GM18951 (cell line): ENCODE measurements at regions not wholly inside any gene's neighbourhood (a gene's known extent, or its start where the extent isn't known, plus 50 kb on each side); places are given as distances from the start of the nearest gene placed in this dataset.

Source experiments
- POLR2A ChIP-seq: IDR thresholded peaks from 4 replicates; pipeline ENCODE4 v1.6.1; 2011; ENCODE audit warnings: mild to moderate bottlenecking; ENCODE audit not compliant: insufficient read length, insufficient read depth; ENCODE audit errors: extremely low read depth
- in situ Hi-C: fragments of 300-500 bp; cut with MboI; formaldehyde crosslinking; loops from one replicate; pipeline ENCODE4 v1.12.0; 2022; ENCODE audit warnings: low sequenced_read_pairs, mixed read lengths, inconsistent platforms; ENCODE audit not compliant: unreplicated experiment

DNA sequence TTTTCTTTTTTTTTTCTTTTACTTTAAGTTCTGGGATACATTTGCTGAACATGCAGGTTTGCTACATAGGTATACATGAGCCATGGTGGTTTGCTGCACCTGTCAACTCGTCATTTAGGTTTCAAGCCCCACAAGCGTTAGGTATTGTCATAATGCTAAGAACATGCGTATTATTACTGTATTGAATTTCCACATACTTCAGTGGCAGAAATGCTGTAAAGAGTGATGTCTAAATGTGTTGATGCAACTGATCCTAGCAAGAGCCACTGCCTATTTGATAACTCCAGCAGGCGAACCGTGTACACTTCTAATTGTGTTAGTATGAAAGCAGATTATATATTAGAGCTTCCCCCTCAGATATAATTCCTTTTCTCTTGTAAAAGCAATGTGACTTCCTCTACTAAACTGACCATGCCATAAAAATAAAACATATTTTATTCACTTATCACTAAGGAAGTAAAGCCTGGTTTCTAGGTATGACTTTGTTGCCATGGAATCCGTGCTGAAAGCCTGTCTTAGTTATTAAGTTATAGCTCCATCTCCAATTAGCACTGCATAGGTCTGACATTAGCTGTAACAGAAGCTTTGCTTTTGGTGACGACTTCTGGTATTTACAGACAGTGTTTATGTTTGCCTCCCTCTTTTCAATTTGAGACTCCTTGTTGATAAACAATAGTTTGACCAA, 280.0 kb downstream of the GALR1 start:
- TF ChIP-seq POLR2A = no peak
- in situ Hi-C loops = no loop called here

DNA sequence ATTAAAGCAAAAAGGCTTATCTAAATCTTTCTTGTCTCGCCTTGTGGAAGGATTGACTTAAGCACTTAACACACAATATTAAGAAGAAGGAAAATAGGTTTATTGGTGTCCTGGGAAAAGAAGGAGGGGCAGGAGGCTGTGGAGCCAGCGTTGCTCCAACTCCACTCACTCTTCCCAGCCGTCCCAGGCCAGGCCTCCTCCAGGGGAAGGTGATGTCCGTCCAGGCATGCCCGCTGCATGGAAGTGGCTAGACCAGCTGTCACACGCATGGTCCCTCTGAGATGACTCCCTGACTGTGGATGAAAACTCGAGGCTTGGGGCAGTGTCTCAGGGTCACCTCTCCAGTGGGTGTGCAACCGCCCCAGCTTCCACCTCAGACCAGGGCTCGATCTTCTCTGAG, 281.1 kb downstream of the GALR1 start:
- in situ Hi-C loops = no loop called here
- TF ChIP-seq POLR2A = no peak

DNA sequence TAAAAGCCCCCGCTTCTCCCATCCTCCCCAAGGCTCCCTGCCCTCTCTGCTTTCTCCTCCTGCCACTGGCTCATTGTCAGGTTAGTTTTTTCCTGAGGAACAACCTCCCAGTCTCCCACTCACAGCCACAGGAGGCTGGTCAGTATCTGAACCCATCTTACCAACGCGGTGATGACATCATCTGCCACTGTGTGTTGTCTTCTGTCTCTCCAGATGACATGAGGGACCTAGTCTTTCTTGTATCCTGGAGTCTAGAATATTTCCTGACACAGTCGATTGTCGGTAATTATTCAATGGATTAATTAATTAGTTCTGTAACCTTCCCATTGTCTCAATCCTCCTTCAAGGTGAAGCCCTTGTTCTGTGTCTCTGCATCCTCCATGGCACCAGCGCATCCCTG, 290.2 kb downstream of the GALR1 start:
- in situ Hi-C loops = no loop called here
- no peak for TF ChIP-seq POLR2A

DNA sequence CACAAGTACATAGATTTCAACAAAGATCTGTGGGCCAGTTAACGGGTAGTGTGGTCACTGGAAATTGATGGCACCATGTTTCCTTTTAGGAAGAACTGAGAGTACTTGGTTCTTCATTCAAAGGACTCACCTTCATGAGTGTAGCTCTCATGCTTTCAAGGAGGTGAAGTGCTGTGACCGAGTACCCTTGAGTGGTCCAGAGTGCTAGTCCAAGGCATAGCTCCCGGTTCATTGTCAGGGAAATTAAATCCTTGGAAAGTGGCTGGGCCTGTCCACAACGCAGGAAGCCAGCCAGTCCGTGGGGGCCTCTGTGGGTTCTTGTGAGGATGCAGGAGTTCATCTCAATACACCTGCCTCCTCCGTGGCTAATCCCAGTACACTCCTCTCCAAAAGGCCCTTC, 295.1 kb downstream of the GALR1 start:
- in situ Hi-C loops = no loop called here
- TF ChIP-seq POLR2A = no peak

DNA sequence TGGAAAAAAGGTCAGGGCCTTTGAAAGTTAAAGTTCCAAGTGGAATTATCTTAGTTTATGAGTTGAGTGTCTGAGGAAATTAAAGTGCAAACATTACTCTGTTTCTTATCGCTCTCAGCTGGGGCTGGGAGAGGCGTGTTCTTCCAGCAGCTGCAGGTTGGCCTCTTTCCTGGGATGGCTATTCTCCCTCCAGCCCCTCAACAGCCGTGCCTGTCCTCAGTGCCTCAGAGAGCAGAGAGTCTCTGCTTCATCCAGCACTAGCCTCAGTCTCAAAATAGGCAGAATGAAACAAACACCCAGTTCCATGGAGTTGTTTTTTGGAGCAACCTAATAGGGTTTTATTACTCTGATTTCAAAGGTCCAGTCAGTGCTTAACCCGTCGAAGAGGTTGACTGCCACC, 298.1 kb downstream of the GALR1 start:
- TF ChIP-seq POLR2A = no peak
- in situ Hi-C loops = no loop called here

DNA sequence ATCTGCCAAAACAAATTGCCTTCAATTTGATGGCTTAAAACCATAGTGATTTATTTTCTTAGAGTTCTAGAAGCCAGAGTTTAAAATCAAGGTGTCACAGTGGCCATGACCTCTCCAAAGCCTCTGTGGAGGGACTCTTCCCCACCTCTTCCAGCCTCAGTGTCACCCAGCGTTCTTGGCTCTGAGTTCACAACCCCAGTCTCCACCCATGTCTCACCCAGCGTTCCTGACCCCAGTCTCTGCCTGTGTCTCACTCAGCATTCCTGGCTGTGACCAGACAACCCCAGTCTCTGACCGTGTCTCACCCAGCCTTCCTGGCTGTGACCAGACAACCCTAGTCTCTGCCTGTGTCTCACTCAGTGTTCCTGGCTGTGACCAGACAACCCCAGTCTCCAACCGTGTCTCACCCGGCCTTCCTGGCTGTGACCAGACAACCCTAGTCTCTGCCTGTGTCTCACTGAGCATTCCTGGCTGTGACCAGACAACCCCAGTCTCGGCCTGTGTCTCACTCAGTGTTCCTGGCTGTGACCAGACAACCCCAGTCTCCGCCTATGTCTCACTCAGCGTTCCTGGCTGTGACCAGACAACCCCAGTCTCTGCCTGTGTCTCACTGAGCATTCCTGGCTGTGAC, 299.3 kb downstream of the GALR1 start:
- TF ChIP-seq POLR2A = no peak
- in situ Hi-C loops = no loop called here

DNA sequence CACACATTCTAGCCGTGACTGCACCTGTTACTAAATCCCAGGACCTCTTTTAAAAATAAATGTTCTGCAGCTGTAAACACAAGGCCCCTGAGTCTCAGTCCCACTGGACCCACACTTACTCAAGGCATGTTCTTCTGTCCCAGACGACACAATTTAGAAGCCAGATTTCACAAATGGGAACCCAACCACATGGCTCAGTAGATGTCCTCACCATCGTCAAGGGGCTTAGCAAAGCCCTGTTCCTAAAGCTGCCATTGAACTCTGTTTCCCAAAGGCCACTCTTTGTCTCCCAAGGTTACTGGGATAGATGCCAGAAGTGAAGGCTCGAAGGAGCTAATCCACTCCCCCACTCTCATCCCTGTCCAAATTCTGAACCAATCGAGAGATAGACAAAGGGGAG, 301.0 kb downstream of the GALR1 start:
- no peak for TF ChIP-seq POLR2A
- in situ Hi-C loops = no loop called here

DNA sequence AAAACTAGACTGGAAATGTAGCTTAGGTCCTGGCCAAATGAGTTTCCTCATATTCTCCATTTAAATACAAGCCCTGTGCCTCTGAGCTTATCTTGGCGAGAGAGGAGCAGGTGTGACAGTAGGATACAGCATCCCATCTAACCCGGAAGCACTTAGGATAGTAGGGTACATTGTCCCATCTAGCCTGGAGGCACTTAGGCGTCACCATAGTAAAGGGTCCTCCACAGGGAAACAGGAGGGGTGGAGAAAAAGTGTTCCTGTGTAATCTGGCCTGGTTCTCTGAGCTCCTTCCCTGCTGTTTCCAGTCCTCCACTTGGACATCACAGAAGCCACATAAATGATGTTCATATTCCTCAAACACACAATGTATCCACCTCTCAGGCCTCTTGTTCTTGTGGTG, 301.4 kb downstream of the GALR1 start:
- TF ChIP-seq POLR2A = no peak

DNA sequence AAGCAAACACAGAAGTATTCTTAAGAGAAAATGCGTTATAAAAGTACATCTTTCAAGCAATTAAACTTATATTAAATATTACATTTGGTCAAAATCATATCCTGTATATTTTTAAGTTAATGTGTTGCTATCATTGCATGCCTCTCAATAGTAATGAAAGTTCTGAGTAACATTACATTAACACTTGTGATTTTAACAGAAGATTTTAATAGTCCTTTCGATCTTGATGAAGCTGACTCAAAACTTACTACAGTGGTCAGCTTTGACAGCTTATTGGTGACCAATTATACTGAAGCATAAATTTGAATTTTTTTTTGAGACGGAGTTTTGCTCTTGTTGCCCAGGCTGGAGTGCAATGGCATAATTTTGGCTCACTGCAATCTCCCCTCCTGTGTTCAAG, 303.3 kb downstream of the GALR1 start:
- TF ChIP-seq POLR2A = no peak
- in situ Hi-C loops = no loop called here

More for the DNA sequence above, 301.4 kb downstream of the GALR1 start:
- in situ Hi-C loops = no loop called here

DNA sequence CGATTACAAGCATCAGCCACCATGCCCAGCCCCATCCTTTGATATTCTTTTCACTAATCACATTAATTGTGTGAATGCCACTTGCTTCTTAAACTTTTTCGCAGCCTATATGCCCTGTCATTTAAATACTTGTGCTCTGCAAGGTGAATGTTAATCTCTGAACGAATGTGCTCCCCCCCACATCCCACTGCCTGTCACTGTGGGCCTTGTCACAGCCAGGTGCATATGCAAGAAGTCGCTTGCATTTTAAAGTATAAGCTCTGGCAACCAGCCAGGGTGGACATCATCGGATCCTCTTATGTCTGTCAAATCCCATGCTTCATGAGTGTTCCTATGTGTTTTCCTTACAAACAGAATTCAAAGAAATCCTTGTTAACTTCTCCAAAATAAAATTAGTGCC, 304.4 kb downstream of the GALR1 start:
- no peak for TF ChIP-seq POLR2A

DNA sequence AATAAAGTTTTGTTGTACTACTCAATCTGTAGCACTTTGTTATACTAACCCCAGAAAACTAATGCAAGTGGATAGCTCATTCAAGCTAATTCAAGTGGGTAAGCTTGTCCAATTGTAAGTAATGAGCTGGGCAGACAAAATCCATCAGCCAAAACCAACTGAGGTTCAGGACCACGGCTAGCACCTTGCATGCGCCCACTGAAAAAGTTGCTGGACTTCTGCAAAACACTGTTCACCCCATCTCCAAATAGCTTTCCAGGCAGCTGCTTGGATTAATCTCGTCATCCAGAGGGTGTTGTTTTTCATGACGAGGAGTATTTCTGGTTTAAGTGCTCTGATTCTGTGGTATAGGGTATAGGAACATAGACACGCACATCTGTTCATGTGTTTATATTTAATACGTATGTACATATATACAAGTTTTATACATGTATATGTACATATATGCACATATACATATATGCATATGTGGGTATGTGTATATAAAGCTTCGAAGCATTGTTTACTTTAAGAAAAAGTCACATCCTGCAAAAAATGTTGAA, 307.5 kb downstream of the GALR1 start:
- no peak for TF ChIP-seq POLR2A
- in situ Hi-C loops = no loop called here

More for the DNA sequence above, 304.4 kb downstream of the GALR1 start:
- in situ Hi-C loops = no loop called here

DNA sequence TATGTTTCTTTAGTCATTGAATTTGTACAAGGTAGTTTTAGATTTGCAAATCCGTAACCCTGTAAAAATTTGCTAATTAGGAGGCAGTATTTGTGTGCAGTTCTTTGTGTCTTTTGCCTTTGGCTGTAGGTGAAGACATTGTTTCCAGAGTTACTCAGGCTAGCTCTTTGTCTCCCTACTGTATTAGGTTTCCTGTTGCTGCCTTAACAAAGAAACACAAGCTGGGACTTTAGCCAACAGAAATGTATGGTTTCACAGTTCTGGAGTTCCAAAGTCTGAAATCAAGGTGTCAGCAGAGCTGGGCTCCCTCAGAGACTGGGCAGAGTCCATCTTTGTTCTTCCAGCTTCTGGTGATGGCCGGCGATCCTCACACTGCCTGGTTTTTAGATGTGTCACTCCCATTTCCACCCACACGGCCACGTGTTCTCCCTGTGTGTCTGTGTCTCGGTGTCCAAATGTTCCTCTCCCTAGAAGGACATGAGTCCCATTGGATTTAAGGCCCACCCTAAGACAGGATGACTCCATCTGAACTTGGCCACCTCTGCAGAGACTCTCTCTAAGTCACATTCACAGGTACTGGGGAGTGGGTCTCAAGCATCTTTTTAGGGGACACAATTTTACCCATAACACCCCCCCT, 309.7 kb downstream of the GALR1 start:
- no peak for TF ChIP-seq POLR2A
- in situ Hi-C loops = no loop called here

DNA sequence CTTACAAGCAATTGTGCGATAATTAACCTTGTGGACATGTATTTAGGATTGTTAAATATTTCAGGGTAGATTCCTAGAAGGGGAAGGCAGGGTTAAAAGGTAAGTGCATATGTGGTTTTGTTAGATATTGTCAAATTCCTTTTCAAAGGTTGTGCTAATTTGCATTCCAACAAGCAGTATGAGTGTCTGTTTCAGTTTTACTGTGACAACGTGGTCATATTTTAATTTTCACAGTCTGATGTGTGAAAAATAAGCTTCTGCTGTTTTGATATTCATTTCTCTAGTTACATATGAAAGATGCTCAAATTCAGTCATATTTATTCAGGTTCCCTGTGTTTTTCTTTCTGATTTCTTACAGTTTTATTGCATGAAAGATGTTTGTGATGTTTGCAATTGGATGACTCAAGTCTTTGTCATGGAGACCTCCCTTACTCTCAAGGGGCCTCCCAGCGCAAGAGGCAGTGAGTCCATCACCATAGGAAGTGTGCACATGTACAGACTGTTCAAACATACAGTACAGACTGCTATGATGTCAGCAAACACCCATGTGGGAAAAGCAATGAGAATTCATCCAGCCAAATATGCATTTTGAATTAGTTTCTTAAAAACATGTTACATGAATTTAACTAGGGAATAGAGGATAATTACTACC, 310.8 kb downstream of the GALR1 start:
- in situ Hi-C loops = no loop called here
- TF ChIP-seq POLR2A = no peak

DNA sequence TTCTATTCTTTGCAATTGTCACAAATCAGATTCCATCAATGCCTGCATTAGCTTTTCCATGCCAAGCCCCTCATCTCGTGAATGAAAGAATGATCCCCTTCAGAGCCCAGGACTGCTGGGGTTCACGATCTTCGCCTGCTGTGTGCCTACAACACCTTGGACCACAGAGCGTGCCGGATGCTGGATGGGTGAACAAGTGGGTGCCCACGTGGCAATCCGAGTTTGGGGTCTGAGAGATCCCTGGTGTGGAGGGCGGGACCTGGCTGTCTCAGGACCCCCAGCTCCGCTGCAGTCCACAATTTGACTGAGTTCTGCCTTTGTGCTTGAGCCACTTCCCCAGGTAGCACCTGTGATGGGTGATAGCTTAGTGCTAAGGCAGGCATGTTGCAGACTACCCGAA, 317.0 kb downstream of the GALR1 start:
- TF ChIP-seq POLR2A = no peak
- in situ Hi-C loops = no loop called here

DNA sequence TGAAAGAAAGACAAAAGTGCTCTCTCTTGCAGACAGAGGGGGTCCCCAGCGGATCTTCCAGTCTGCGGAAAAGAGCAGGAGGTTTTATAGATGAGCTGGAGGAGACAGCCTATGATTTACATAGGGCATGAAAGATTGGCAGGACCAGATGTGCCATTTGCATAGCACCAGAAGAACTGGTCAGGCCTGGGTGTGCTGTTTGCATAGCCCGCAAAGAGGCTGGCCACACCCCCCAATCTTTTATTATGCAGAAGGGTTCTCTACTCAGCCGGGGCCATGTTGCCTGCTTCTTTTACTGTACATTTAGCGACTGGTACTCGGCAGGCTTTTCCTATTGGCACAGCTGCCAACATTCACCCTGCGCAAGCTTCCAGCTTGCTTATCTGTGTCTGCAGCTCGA, 317.6 kb downstream of the GALR1 start:
- in situ Hi-C loops = no loop called here
- TF ChIP-seq POLR2A = no peak
